GM11168 (cell line): ENCODE measurements at regions not wholly inside any gene's neighbourhood (a gene's known extent, or its start where the extent isn't known, plus 50 kb on each side); places are given as distances from the start of the nearest gene placed in this dataset.
"Not testable (repeated sequence)": the region's sequence is repeated elsewhere in the genome, so short reads cannot be mapped to it uniquely, and the experiment has no call there.

Source experiments
- in situ Hi-C: fragments of 300-500 bp; cut with MboI; formaldehyde crosslinking; loops from one replicate; pipeline ENCODE4 v1.12.0; 2022; ENCODE audit warnings: low sequenced_read_pairs; ENCODE audit not compliant: unreplicated experiment

DNA sequence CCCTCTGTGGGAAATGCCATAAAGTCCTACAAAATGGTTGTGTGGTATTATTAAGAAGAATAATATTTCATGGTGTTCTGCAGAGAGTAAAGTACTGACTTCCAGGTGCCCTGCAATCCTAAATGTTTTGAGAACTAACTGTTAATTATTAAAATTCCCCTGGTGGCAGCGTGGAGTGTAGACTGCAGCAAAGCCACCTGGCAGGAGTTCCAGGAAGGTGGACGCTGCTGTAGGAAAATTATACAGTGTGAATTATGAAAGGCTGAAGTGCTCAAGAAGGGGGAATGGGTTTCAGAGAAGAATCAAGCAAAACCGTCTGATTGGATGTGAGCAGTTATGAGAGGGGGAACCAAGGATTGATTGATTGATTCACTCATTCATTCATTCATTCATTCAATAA, 572.4 kb upstream of the PPP2R3A start:
- in situ Hi-C loops: no loop called here

GRCh38 chr3:135393898-135394525, 571.5 kb upstream of the PPP2R3A start:
- in situ Hi-C loops: no loop called here

- in situ Hi-C loops: no loop called here
Measured at GRCh38 chr3:135412475-135412874, 553.1 kb upstream of the PPP2R3A start.

DNA sequence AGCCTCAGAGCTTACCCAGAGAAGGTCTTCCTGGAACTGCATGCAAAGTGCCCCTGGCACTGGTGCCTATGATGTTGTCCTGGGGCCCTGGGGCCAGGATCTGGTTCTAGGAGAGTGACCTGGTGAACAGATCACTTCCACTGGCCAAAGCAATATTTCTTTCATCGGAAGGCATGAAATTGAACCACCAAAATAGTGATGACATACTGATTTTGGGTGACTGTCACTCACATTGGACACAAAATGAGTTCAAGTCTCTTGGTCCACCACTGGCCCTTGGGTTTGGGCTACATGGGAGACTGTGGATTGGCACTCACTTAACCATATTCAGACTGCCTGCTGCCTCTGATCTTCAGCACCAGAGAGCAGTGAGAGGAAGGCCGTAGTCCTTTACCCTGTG, 549.3 kb upstream of the PPP2R3A start:
- in situ Hi-C loops: no loop called here

DNA sequence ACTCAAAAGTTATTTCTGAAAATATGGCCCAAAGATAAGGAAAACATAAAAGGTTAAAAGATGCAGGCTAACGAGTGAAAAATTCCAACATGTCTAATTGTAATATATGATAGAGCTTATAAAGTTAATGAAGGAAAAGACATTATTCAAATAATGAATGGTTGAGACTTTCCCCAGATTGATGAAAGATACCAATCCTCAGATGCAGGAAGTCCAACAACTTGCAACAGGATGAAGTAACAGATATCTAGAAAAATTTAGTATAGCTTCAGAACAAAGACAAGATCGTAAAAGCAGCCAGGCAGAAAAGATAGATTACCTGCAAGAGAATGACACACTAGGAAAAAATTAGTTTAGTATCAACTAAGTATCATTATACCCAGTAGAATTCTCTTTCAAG, 546.4 kb upstream of the PPP2R3A start:
- in situ Hi-C loops: no loop called here

DNA sequence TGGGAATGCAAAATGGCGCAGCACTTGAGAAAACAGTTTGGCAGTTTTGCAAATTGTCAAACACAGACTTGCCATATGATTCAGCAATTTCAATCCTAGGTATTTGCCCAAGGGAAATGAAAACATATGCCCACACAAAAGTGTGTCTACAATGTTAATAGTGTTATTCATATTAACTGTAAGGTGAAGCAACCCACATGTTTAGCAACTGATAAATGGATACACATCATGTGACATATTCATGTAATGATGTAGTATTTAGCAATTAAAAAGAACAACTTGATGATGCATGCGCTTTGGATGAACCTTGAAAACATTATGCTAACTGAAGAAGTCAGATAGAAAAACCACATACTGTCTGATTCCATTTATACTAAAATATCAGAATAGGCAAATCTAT, 539.0 kb upstream of the PPP2R3A start:
- in situ Hi-C loops: no loop called here

- in situ Hi-C loops: no loop called here
Measured at GRCh38 chr3:135432402-135432801, 533.1 kb upstream of the PPP2R3A start.

DNA sequence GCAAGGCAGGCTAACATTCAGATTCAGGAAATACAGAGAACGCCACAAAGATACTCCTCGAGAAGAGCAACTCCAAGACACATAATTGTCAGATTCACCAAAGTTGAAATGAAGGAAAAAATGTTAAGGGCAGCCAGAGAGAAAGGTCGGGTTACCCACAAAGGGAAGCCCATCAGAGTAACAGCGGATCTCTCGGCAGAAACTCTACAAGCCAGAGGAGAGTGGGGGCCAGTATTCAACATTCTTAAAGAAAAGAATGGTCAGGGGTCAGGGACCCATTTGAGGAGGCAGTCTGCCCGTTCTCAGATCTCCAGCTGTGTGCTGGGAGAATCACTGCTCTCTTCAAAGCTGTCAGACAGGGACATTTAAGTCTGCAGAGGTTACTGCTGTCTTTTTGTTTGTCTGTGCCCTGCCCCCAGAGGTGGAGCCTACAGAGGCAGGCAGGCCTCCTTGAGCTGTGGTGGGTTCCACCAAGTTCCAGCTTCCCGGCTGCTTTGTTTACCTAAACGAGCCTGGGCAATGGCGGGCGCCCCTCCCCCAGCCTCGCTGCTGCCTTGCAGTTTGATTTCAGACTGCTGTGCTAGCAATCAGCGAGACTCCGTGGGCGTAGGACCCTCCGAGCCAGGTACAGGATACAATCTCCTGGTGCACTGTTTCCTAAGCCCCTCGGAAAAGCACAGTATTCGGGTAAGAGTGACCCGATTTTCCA, 526.5 kb upstream of the PPP2R3A start:
- in situ Hi-C loops: not testable (repeated sequence)

- in situ Hi-C loops: not testable (repeated sequence)
Measured at GRCh38 chr3:135439632-135440031, 525.9 kb upstream of the PPP2R3A start.

- in situ Hi-C loops: no loop called here
Measured at GRCh38 chr3:135440233-135440632, 525.3 kb upstream of the PPP2R3A start.

- in situ Hi-C loops: no loop called here
Measured at GRCh38 chr3:135440746-135441145, 524.8 kb upstream of the PPP2R3A start.

DNA sequence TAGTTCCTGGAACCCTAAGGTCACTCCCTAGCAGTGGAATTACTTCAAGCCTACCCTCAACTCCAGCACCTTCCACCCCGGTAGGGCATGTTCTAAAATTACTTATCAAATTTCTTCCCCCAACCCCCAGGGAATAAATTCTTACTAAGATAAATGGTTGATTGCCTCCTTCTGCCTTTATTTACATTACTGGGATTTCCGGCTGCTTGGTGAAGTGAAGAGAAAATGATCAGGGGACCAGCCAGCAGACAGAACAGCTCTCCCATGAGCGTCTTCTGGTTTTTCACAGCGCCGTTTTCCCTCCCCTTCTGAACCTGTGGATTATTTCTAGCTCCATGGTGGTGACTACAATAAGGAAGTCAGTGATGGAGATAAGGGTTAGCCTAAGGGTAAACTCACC, 521.5 kb upstream of the PPP2R3A start:
- in situ Hi-C loops: no loop called here

GRCh38 chr3:135447483-135447882, 518.0 kb upstream of the PPP2R3A start:
- in situ Hi-C loops: no loop called here

DNA sequence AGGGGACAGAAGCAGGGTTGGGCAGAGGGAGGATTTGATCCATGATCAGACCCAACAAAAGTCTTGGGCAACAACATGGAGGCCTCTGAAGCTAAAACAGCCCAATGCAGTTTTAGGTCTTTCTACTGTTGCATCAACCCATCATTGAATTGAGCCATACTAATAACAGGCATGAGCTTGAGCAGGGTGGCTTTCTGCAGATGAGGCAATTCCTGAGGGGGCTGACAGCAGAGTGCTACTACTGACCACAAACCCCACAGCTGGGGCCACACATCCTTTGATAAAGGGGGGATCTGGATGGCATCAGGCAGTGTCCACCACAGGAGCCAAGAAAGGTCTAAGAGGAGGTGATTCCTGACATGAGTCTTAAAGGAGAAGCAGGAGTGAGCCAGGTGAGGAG, 517.0 kb upstream of the PPP2R3A start:
- in situ Hi-C loops: no loop called here

GRCh38 chr3:135449046-135449445, 516.5 kb upstream of the PPP2R3A start:
- in situ Hi-C loops: no loop called here

DNA sequence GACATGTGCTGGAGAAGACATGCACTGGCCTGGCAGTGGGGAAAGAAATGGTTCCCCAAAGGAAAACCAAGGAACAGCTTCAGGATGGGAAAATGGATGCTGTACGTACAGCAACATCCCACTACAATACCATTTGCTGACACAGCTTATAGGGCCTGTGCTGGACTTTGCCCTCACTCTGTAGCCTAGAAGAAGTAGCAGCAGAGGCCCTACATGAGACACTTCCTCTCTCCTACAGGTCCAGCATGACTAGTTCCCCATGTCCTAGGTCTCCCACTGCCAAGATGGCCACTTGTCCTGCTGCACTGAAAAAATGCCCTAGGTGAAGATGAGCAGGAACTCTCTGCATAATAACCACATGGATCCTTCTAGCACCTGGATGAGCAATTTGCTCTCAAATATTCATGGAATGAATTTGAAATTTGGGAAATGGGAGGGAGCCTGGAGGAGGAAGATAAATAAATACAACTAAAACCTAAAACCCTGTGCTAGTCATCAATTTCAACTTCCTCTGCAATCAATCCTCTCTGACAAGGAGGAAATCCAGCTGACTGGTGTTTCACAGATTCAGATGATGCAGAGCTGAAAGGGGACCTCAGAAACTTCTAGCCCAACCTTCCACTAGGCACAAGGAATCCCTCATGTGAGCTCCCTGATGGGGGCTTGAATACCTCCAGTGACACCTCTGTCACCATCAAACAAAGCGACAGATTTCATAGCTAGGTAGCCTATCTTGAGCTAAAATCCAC, 514.3 kb upstream of the PPP2R3A start:
- in situ Hi-C loops: no loop called here

- in situ Hi-C loops: no loop called here
Measured at GRCh38 chr3:135452881-135453280, 512.6 kb upstream of the PPP2R3A start.

- in situ Hi-C loops: no loop called here
Measured at GRCh38 chr3:135453326-135453725, 512.2 kb upstream of the PPP2R3A start.

DNA sequence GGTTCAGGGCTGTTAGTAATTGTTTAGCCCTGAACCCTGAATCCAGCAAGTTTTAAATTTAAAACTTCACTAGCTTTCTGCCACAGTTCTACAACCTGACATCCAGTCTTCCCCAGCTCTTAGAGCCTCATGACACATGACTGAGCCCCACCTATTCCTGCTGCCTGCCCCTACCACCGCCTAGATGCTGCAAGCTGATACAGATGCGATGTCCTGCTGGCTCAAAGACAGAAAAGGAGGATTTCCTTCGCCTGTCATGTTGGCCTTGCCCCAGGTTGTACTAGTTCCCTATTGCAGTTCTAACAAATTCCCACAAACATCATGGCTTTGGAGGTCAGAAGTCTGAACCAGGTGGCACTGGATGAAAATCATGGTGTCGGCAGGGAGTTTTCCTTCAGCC, 510.6 kb upstream of the PPP2R3A start:
- in situ Hi-C loops: no loop called here

- in situ Hi-C loops: no loop called here
Measured at GRCh38 chr3:135456108-135456790, 509.3 kb upstream of the PPP2R3A start.
